Body of pancreas (tissue), 4 donors: ENCODE measurements at regions not wholly inside any gene's neighbourhood (a gene's known extent, or its start where the extent isn't known, plus 50 kb on each side); places are given as distances from the start of the nearest gene placed in this dataset.

Source experiments
- ATAC-seq: fragments of 150-250 bp; one replicate; pipeline ENCODE4 v1.9.1; 2016
- DNase-seq, 4 donors: peaks; one replicate each; pipeline ENCODE4 v3.0.0-alpha.2; 2019
- H3K27ac ChIP-seq, 4 donors: fragments of 200-600 bp; sonication (generic); 1 replicate in 3 of 4; 2 replicates in 1 of 4; pipeline versions ENCODE4 v1.5.1 to v1.6.1; 2016 to 2019; ENCODE audit warnings: mild to moderate bottlenecking in 1 of 4, mixed read lengths in 1 of 4, moderate library complexity in 1 of 4
- H3K27me3 ChIP-seq, 2 donors: fragments of 200-600 bp; sonication (generic); one replicate each; pipeline ENCODE4 v1.6.0; 2016; ENCODE audit warnings: mild to moderate bottlenecking in 1 of 2
- H3K36me3 ChIP-seq, 2 donors: fragments of 200-600 bp; sonication (generic); replicated peaks in 1 of 2; 2 replicates each; pipeline ENCODE4 v1.5.1; 2016; ENCODE audit warnings: low read depth in 2 of 2; ENCODE audit not compliant: insufficient read depth in 1 of 2
- H3K4me1 ChIP-seq: fragments of 200-600 bp; sonication (generic); one replicate; pipeline ENCODE4 v1.6.0; 2016
- H3K4me3 ChIP-seq, 2 donors: fragments of 200-600 bp; sonication (generic); 1 replicate in 1 of 2; 2 replicates in 1 of 2; pipeline ENCODE4 v1.5.1; 2016 to 2019
- H3K9me3 ChIP-seq, 3 donors: fragments of 200-600 bp; sonication (generic); 1 replicate in 2 of 3; 2 replicates in 1 of 3; pipeline ENCODE4 v1.5.1; 2016
- POLR2A ChIP-seq, 3 donors: fragments of 450-650 bp; IDR thresholded peaks; one replicate each; pipeline ENCODE4 v1.6.1; 2016; ENCODE audit warnings: antibody characterized with exemption in 3 of 3, mild to moderate bottlenecking in 2 of 3
- WGBS, 2 donors: methylation state at CpG; one replicate each; pipeline ENCODE4 v1.1.5; 2017; 5-methylcytosine and 5-hydroxymethylcytosine counted together
- intact Hi-C: fragments of 100-400 bp; cut with DNase I; formaldehyde crosslinking; loops from one replicate; pipeline ENCODE4 v1.15.1; 2023
- TF ChIP-seq, protein P1 (sequence below), 7 experiments: fragments of 450-650 bp in 4 of 7; fragments of 200-600 bp in 3 of 7; sonication (generic) in 3 of 7; IDR thresholded peaks; one replicate each; pipeline ENCODE4 v1.5.1; 2016 to 2019; ENCODE audit warnings: antibody characterized with exemption in 7 of 7

DNA sequence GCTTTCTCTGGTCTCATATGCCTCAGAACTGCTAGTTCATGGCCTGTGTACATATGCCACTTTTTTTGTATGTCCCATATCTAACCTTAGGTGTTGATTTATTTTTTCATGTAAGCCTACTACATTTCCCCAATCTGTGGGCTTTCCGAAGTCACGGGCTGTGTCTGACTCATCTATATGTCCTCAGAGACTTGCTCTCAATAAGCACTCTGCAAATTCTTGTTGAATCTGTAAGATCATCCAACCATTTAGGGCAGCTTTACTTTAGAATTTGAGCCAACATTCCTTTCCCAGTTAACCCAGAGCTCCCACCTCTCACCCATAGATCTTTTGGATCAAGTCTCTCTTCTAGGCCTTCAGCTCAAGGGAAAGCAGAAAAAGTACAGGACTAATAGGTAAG, 263.4 kb downstream of the SEC61B start:
- 59 to 63% methylated on average over 2 of the region's 2 CpGs for WGBS, 2 donors
- no peak overlapping the region for H3K4me3 ChIP-seq
- no peaks in the 10 kb centered on the region for H3K27me3 ChIP-seq
- no peaks in the 10 kb centered on the region for H3K9me3 ChIP-seq
- TF ChIP-seq, protein P1, sequence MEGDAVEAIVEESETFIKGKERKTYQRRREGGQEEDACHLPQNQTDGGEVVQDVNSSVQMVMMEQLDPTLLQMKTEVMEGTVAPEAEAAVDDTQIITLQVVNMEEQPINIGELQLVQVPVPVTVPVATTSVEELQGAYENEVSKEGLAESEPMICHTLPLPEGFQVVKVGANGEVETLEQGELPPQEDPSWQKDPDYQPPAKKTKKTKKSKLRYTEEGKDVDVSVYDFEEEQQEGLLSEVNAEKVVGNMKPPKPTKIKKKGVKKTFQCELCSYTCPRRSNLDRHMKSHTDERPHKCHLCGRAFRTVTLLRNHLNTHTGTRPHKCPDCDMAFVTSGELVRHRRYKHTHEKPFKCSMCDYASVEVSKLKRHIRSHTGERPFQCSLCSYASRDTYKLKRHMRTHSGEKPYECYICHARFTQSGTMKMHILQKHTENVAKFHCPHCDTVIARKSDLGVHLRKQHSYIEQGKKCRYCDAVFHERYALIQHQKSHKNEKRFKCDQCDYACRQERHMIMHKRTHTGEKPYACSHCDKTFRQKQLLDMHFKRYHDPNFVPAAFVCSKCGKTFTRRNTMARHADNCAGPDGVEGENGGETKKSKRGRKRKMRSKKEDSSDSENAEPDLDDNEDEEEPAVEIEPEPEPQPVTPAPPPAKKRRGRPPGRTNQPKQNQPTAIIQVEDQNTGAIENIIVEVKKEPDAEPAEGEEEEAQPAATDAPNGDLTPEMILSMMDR (IDR thresholded peaks at IDR 0.05), result no peak
- no peak for TF ChIP-seq POLR2A (IDR thresholded peaks at IDR 0.05)
- H3K4me1 ChIP-seq, result no peaks in the 10 kb centered on the region
- no peak overlapping the region for H3K27ac ChIP-seq
- no peaks in the 10 kb centered on the region for H3K36me3 ChIP-seq
- intact Hi-C loops, result no loop called here
- DNase-seq (no peak), ATAC-seq (no peak)

- intact Hi-C loops, result no loop called here
- DNase-seq, result no peak
These were observed 264.6 kb downstream of the SEC61B start for GRCh38 chr9:99486684-99487083.

GRCh38 chr9:99488131-99489059, 266.3 kb downstream of the SEC61B start:
- H3K27me3 ChIP-seq, result no peaks in the 10 kb centered on the region
- ATAC-seq (no peak), DNase-seq (no peak)
- H3K4me3 ChIP-seq, result no peak overlapping the region
- no peak overlapping the region for H3K27ac ChIP-seq
- no peaks in the 10 kb centered on the region for H3K36me3 ChIP-seq
- WGBS, 2 donors, result 60 to 63% methylated on average over 7 of the region's 7 CpGs
- intact Hi-C loops, result no loop called here
- TF ChIP-seq POLR2A (IDR thresholded peaks at IDR 0.05), result no peak
- TF ChIP-seq, protein P1 (IDR thresholded peaks at IDR 0.05), result no peak
- no peaks in the 10 kb centered on the region for H3K4me1 ChIP-seq
- no peaks in the 10 kb centered on the region for H3K9me3 ChIP-seq

More at GRCh38 chr9:99486684-99487083, 264.6 kb downstream of the SEC61B start:
- H3K27ac ChIP-seq, result no peak overlapping the region
- H3K27me3 ChIP-seq, result no peaks in the 10 kb centered on the region
- no peak for ATAC-seq
- H3K36me3 ChIP-seq, result no peaks in the 10 kb centered on the region
- no peak for TF ChIP-seq POLR2A (IDR thresholded peaks at IDR 0.05)
- TF ChIP-seq, protein P1 (IDR thresholded peaks at IDR 0.05), result no peak
- no peak overlapping the region for H3K4me3 ChIP-seq
- no peaks in the 10 kb centered on the region for H3K4me1 ChIP-seq
- H3K9me3 ChIP-seq, result no peaks in the 10 kb centered on the region

- intact Hi-C loops, result no loop called here
- no peaks in the 10 kb centered on the region for H3K36me3 ChIP-seq
- no peaks in the 10 kb centered on the region for H3K9me3 ChIP-seq
- no peaks in the 10 kb centered on the region for H3K4me1 ChIP-seq
- DNase-seq (no peak), ATAC-seq (no peak)
- H3K4me3 ChIP-seq, result no peak overlapping the region
- no peak overlapping the region for H3K27ac ChIP-seq
- no peaks in the 10 kb centered on the region for H3K27me3 ChIP-seq
- TF ChIP-seq, protein P1 (IDR thresholded peaks at IDR 0.05), result no peak
- no peak for TF ChIP-seq POLR2A (IDR thresholded peaks at IDR 0.05)
These were observed 267.0 kb downstream of the SEC61B start for GRCh38 chr9:99489060-99489413.

- ATAC-seq (no peak), DNase-seq (no peak)
- TF ChIP-seq, protein P1 (IDR thresholded peaks at IDR 0.05), result no peak
- TF ChIP-seq POLR2A (IDR thresholded peaks at IDR 0.05), result no peak
- whole genome bisulfite sequencing, 2 donors, result 56 to 61% methylated on average over 3 of the region's 3 CpGs
- H3K27me3 ChIP-seq, result no peaks in the 10 kb centered on the region
- no peak overlapping the region for H3K4me3 ChIP-seq
- H3K4me1 ChIP-seq, result no peaks in the 10 kb centered on the region
- intact Hi-C loops, result no loop called here
- H3K27ac ChIP-seq, result no peak overlapping the region
- H3K36me3 ChIP-seq, result no peaks in the 10 kb centered on the region
- H3K9me3 ChIP-seq, result no peaks in the 10 kb centered on the region
These were observed 268.6 kb downstream of the SEC61B start for GRCh38 chr9:99490729-99491128.
